Stimulated activated CD8-positive, alpha-beta memory T cell treated with anti-CD3 and anti-CD28 coated beads, Interleukin-2, amount 100 ng/mL, for 48 hours (primary cell): ENCODE measurements at regions not wholly inside any gene's neighbourhood (a gene's known extent, or its start where the extent isn't known, plus 50 kb on each side); places are given as distances from the start of the nearest gene placed in this dataset.

Experiments used
- DNase-seq, 2 donors: peaks; one replicate each; pipeline ENCODE4 v3.0.0-alpha.2; 2020; ENCODE audit warnings: low read depth in 2 of 2

- DNase-seq = no peak
Measured at GRCh38 chr12:4024701-4025100, 151.5 kb upstream of the PARP11 start.

GRCh38 chr12:4015225-4016091 is 142.3 kb upstream of the PARP11 start:
- no peak for DNase-seq

GRCh38 chr12:4014858-4015224 is 141.6 kb upstream of the PARP11 start:
- no peak for DNase-seq

- no peak for DNase-seq
Measured at GRCh38 chr12:4014444-4014843, 141.2 kb upstream of the PARP11 start.

- DNase-seq = no peak
Measured at GRCh38 chr12:4012977-4013968, 140.1 kb upstream of the PARP11 start.

- no peak for DNase-seq
Measured at GRCh38 chr12:4012073-4012472, 138.9 kb upstream of the PARP11 start.

GRCh38 chr12:4011597-4011996 is 138.4 kb upstream of the PARP11 start:
- DNase-seq = no peak

- no peak for DNase-seq
Measured at GRCh38 chr12:4009979-4010704, 136.9 kb upstream of the PARP11 start.

- no peak for DNase-seq
Measured at GRCh38 chr12:4006743-4007142, 133.5 kb upstream of the PARP11 start.

- no peak for DNase-seq
Measured at GRCh38 chr12:4005851-4006430, 132.7 kb upstream of the PARP11 start.

- no peak for DNase-seq
Measured at GRCh38 chr12:4003576-4003975, 130.4 kb upstream of the PARP11 start.

- DNase-seq = no peak
Measured at GRCh38 chr12:4002601-4003000, 129.4 kb upstream of the PARP11 start.

- DNase-seq = no peak
Measured at GRCh38 chr12:4001841-4002240, 128.6 kb upstream of the PARP11 start.

GRCh38 chr12:4001031-4001430 is 127.8 kb upstream of the PARP11 start:
- DNase-seq = no peak

GRCh38 chr12:3999904-4000303 is 126.7 kb upstream of the PARP11 start:
- no peak for DNase-seq

- no peak for DNase-seq
Measured at GRCh38 chr12:3998968-3999792, 126.0 kb upstream of the PARP11 start.

GRCh38 chr12:3998397-3998796 is 125.2 kb upstream of the PARP11 start:
- no peak for DNase-seq

GRCh38 chr12:3996322-3996721 is 123.1 kb upstream of the PARP11 start:
- no peak for DNase-seq

- DNase-seq = no peak
Measured at GRCh38 chr12:3995306-3995705, 122.1 kb upstream of the PARP11 start.

- DNase-seq = no peak
Measured at GRCh38 chr12:3994500-3994899, 121.3 kb upstream of the PARP11 start.

GRCh38 chr12:3992945-3993344 is 119.7 kb upstream of the PARP11 start:
- DNase-seq = no peak
